ENCODE measurements at regions not wholly inside any gene's neighbourhood (a gene's known extent, or its start where the extent isn't known, plus 50 kb on each side); places are given as distances from the start of the nearest gene placed in this dataset.

DNA sequence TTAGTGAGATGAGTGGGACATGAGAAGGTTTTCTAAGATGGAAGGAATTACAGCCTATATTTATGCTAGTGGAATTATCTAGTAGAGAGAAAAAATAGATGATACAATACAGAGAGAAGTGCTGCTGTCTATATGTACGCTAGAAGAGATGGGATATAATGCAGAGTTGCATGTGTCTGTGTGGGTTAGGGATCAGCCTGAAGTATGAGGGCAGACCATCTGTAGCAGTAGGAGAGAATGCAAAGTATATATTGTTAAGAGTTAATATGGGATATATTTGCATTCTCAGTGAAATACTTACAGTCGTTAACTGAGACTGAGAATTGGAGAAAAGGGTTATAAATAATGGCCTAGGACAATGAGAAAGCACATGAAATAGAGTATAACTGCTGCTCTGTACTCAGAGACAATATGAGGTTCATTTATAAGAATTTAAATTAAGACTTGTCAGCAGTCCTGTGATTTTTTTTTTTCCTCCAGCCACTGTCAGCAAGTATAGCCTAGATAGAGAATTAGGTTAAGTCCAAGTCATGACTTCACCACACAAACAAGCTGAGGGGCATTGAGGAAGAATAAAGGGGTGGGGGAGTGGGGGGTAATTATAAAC, 77.8 kb downstream of the SLITRK1 start:
- TF ChIP-seq, protein P1, sequence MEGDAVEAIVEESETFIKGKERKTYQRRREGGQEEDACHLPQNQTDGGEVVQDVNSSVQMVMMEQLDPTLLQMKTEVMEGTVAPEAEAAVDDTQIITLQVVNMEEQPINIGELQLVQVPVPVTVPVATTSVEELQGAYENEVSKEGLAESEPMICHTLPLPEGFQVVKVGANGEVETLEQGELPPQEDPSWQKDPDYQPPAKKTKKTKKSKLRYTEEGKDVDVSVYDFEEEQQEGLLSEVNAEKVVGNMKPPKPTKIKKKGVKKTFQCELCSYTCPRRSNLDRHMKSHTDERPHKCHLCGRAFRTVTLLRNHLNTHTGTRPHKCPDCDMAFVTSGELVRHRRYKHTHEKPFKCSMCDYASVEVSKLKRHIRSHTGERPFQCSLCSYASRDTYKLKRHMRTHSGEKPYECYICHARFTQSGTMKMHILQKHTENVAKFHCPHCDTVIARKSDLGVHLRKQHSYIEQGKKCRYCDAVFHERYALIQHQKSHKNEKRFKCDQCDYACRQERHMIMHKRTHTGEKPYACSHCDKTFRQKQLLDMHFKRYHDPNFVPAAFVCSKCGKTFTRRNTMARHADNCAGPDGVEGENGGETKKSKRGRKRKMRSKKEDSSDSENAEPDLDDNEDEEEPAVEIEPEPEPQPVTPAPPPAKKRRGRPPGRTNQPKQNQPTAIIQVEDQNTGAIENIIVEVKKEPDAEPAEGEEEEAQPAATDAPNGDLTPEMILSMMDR (IDR thresholded peaks at IDR 0.05; ENCODE audit: poor library complexity), result no peak
- TF ChIP-seq EZH2phosphoT487 (IDR thresholded peaks at IDR 0.05; ENCODE audit: low read depth, severe bottlenecking, unreplicated experiment), result no peak
- TF ChIP-seq EZH2 (IDR thresholded peaks at IDR 0.05; ENCODE audit: borderline replicate concordance), result no peak

Measured in hepatocyte (in vitro differentiated cells).